Large intestine (tissue), 3 donors: ENCODE measurements at regions not wholly inside any gene's neighbourhood (a gene's known extent, or its start where the extent isn't known, plus 50 kb on each side); places are given as distances from the start of the nearest gene placed in this dataset.
"Not testable (repeated sequence)": the region's sequence is repeated elsewhere in the genome, so short reads cannot be mapped to it uniquely, and the experiment has no call there.

Experiments
- DNase-seq, 2 donors: peaks; one replicate each; pipeline versions ENCODE4 v3.0.0 to v3.0.0-alpha.2; 2013
- H3K27ac ChIP-seq: one replicate; pipeline ENCODE4 v1.5.1; 2013; ENCODE audit warnings: low read length
- H3K27me3 ChIP-seq: 2 replicates; pipeline ENCODE4 v1.6.1; 2013; ENCODE audit warnings: low read length; ENCODE audit not compliant: control insufficient read depth, insufficient read depth
- H3K36me3 ChIP-seq: 2 replicates; pipeline ENCODE4 v1.6.1; 2013; ENCODE audit warnings: low read length; ENCODE audit not compliant: control insufficient read depth, insufficient read depth
- H3K4me1 ChIP-seq: one replicate; pipeline ENCODE4 v1.6.1; 2013; ENCODE audit warnings: low read length; ENCODE audit not compliant: control insufficient read depth, insufficient read depth
- H3K4me3 ChIP-seq: one replicate; pipeline ENCODE4 v1.5.1; 2013; ENCODE audit warnings: low read length
- H3K9me3 ChIP-seq: one replicate; pipeline ENCODE4 v1.6.1; 2013; ENCODE audit warnings: mild to moderate bottlenecking, low read depth, low read length, moderate library complexity; ENCODE audit not compliant: control insufficient read depth
- WGBS: methylation state at CpG from one replicate; pipeline ENCODE4 v1.1.5; 2013; ENCODE audit warnings: low lambda C conversion rate; ENCODE audit not compliant: insufficient coverage; 5-methylcytosine and 5-hydroxymethylcytosine counted together

- Histone ChIP-seq H3K4me3 (no peak overlapping the region), H3K4me1 (no peaks in the 10 kb centered on the region), H3K27me3 (no peaks in the 10 kb centered on the region), H3K27ac (no peak overlapping the region), H3K9me3 (no peaks in the 10 kb centered on the region), H3K36me3 (no peaks in the 10 kb centered on the region)
- 86% methylated on average over 2 of the region's 6 CpGs for WGBS
- DNase-seq = peak in 1 of 2 donors; percentile 13
These were observed 328.1 kb downstream of the HINT1 start for GRCh38 chr5:130836729-130837649.

- not testable (repeated sequence) for H3K4me3 ChIP-seq, H3K9me3 ChIP-seq, H3K36me3 ChIP-seq, DNase-seq, H3K4me1 ChIP-seq, H3K27me3 ChIP-seq, H3K27ac ChIP-seq
- WGBS = no CpG with 5 or more reads among the region's 28 CpGs
These were observed 347.3 kb downstream of the HINT1 start for GRCh38 chr5:130817598-130818384.

GRCh38 chr5:130815246-130815645 is 349.8 kb downstream of the HINT1 start:
- H3K4me1 ChIP-seq = no peaks in the 10 kb centered on the region
- H3K27me3 ChIP-seq = no peaks in the 10 kb centered on the region
- H3K9me3 ChIP-seq = no peaks in the 10 kb centered on the region
- H3K36me3 ChIP-seq = no peaks in the 10 kb centered on the region
- H3K4me3 ChIP-seq = no peak overlapping the region
- H3K27ac ChIP-seq = no peak overlapping the region
- DNase-seq = no peak

- no peak for DNase-seq
- Histone ChIP-seq H3K36me3 (no peaks in the 10 kb centered on the region), H3K27me3 (no peaks in the 10 kb centered on the region), H3K4me1 (peaks cover 12% of the 10 kb centered on the region), H3K4me3 (no peak overlapping the region), H3K27ac (no peak overlapping the region), H3K9me3 (no peaks in the 10 kb centered on the region)
- WGBS = no CpG with 5 or more reads among the region's 4 CpGs
These were observed 356.4 kb downstream of the HINT1 start for GRCh38 chr5:130808691-130809090.

GRCh38 chr5:130805648-130806047 is 359.4 kb downstream of the HINT1 start:
- peak; percentile 45 to 54 for DNase-seq
- H3K36me3 ChIP-seq = no peaks in the 10 kb centered on the region
- H3K27ac ChIP-seq = peak overlapping the region; percentile 47
- H3K4me3 ChIP-seq = no peak overlapping the region
- no CpG with 5 or more reads among the region's 2 CpGs for WGBS
- H3K9me3 ChIP-seq = peaks cover 3% of the 10 kb centered on the region
- H3K27me3 ChIP-seq = no peaks in the 10 kb centered on the region
- peaks cover 12% of the 10 kb centered on the region for H3K4me1 ChIP-seq

GRCh38 chr5:130805036-130805435 is 360.0 kb downstream of the HINT1 start:
- Histone ChIP-seq H3K27ac (peak overlapping the region; percentile 47), H3K9me3 (peaks cover 3% of the 10 kb centered on the region)
- DNase-seq = no peak

GRCh38 chr5:130801963-130802362 is 363.1 kb downstream of the HINT1 start:
- no peak overlapping the region for H3K4me3 ChIP-seq
- H3K36me3 ChIP-seq = no peaks in the 10 kb centered on the region
- DNase-seq = no peak
- H3K9me3 ChIP-seq = peaks cover 8% of the 10 kb centered on the region
- H3K27ac ChIP-seq = no peak overlapping the region
- no peaks in the 10 kb centered on the region for H3K27me3 ChIP-seq
- 100% methylated on average over 1 of the region's 2 CpGs for WGBS
- peaks cover 12% of the 10 kb centered on the region for H3K4me1 ChIP-seq

More at GRCh38 chr5:130805036-130805435, 360.0 kb downstream of the HINT1 start:
- H3K36me3 ChIP-seq = no peaks in the 10 kb centered on the region
- H3K4me3 ChIP-seq = no peak overlapping the region
- no peaks in the 10 kb centered on the region for H3K27me3 ChIP-seq
- H3K4me1 ChIP-seq = peaks cover 12% of the 10 kb centered on the region

GRCh38 chr5:130799015-130799414 is 366.0 kb downstream of the HINT1 start:
- no peak for DNase-seq
- Histone ChIP-seq H3K27me3 (no peaks in the 10 kb centered on the region), H3K9me3 (peaks cover 8% of the 10 kb centered on the region), H3K27ac (no peak overlapping the region), H3K4me1 (no peaks in the 10 kb centered on the region), H3K4me3 (no peak overlapping the region), H3K36me3 (no peaks in the 10 kb centered on the region)

GRCh38 chr5:130797303-130797702 is 367.8 kb downstream of the HINT1 start:
- no peaks in the 10 kb centered on the region for H3K36me3 ChIP-seq
- H3K27ac ChIP-seq = no peak overlapping the region
- H3K27me3 ChIP-seq = no peaks in the 10 kb centered on the region
- WGBS = 100% methylated on average over 1 of the region's 3 CpGs
- no peak for DNase-seq
- no peak overlapping the region for H3K4me3 ChIP-seq
- H3K4me1 ChIP-seq = no peaks in the 10 kb centered on the region
- H3K9me3 ChIP-seq = peaks cover 8% of the 10 kb centered on the region

GRCh38 chr5:130796902-130797301 is 368.2 kb downstream of the HINT1 start:
- Histone ChIP-seq H3K4me1 (no peaks in the 10 kb centered on the region), H3K36me3 (no peaks in the 10 kb centered on the region), H3K27ac (no peak overlapping the region), H3K4me3 (no peak overlapping the region), H3K9me3 (peaks cover 8% of the 10 kb centered on the region), H3K27me3 (no peaks in the 10 kb centered on the region)
- no CpG with 5 or more reads among the region's 2 CpGs for WGBS
- DNase-seq = no peak
